ENCODE measurements at regions not wholly inside any gene's neighbourhood (a gene's known extent, or its start where the extent isn't known, plus 50 kb on each side); places are given as distances from the start of the nearest gene placed in this dataset.

- no peak for TF ChIP-seq POLR2A (IDR thresholded peaks at IDR 0.05)
- TF ChIP-seq CTCF (IDR thresholded peaks at IDR 0.05), result no peak
- TF ChIP-seq POLR2AphosphoS5 (IDR thresholded peaks at IDR 0.05; ENCODE audit: insufficient read depth in 1 of 2, low read depth in 1 of 2), result no peak
Observed at GRCh38 chr10:8172604-8173003, 118.1 kb downstream of the GATA3 start.
